Hepatocyte (in vitro differentiated cells): ENCODE measurements at regions not wholly inside any gene's neighbourhood (a gene's known extent, or its start where the extent isn't known, plus 50 kb on each side); places are given as distances from the start of the nearest gene placed in this dataset.

Experiments
- DNase-seq: peaks from one replicate; pipeline ENCODE4 v3.0.0-alpha.2; 2016; ENCODE audit warnings: low spot score
- H2AFZ ChIP-seq: fragments of 200-600 bp; sonication (generic); 2 replicates; pipeline ENCODE4 v1.6.0; 2016; ENCODE audit warnings: antibody characterized with exemption, mild to moderate bottlenecking
- H3K27ac ChIP-seq: fragments of 200-600 bp; sonication (generic); 2 replicates; pipeline ENCODE4 v1.5.1; 2016; ENCODE audit warnings: mild to moderate bottlenecking
- H3K27me3 ChIP-seq: fragments of 200-600 bp; sonication (generic); 2 replicates; pipeline ENCODE4 v1.6.1; 2016
- H3K36me3 ChIP-seq: fragments of 200-600 bp; sonication (generic); replicated peaks from 2 replicates; pipeline ENCODE4 v1.5.1; 2016; ENCODE audit warnings: low read depth; ENCODE audit not compliant: insufficient read depth
- H3K4me1 ChIP-seq: fragments of 200-600 bp; sonication (generic); 2 replicates; pipeline ENCODE4 v1.5.1; 2016; ENCODE audit warnings: mild to moderate bottlenecking, moderate library complexity; ENCODE audit not compliant: insufficient read depth
- H3K4me2 ChIP-seq: fragments of 200-600 bp; sonication (generic); 2 replicates; pipeline ENCODE4 v1.6.0; 2016
- H3K4me3 ChIP-seq: fragments of 200-600 bp; sonication (generic); 2 replicates; pipeline ENCODE4 v1.5.1; 2016; ENCODE audit warnings: mild to moderate bottlenecking
- H3K79me2 ChIP-seq: fragments of 200-600 bp; sonication (generic); 2 replicates; pipeline ENCODE4 v1.6.0; 2017; ENCODE audit warnings: mild to moderate bottlenecking
- H3K9me2 ChIP-seq: fragments of 200-600 bp; sonication (generic); replicated peaks from 2 replicates; pipeline ENCODE4 v1.6.0; 2017; ENCODE audit warnings: mild to moderate bottlenecking; ENCODE audit not compliant: insufficient read depth
- H3K9me3 ChIP-seq: fragments of 200-600 bp; sonication (generic); 2 replicates; pipeline ENCODE4 v1.5.1; 2016; ENCODE audit warnings: low read depth, mild to moderate bottlenecking
- H4K20me1 ChIP-seq: fragments of 200-600 bp; sonication (generic); 2 replicates; pipeline ENCODE4 v1.6.0; 2016; ENCODE audit warnings: mild to moderate bottlenecking; ENCODE audit not compliant: insufficient read depth, poor library complexity, severe bottlenecking
- CTCF ChIP-seq: fragments of 200-600 bp; sonication (generic); IDR thresholded peaks from 2 replicates; pipeline ENCODE4 v1.5.1; 2016; ENCODE audit warnings: antibody characterized with exemption, mild to moderate bottlenecking; ENCODE audit not compliant: poor library complexity
- EZH2 ChIP-seq: fragments of 200-600 bp; sonication (generic); IDR thresholded peaks from 2 replicates; pipeline ENCODE4 v1.6.1; 2016; ENCODE audit warnings: antibody characterized with exemption, mild to moderate bottlenecking, borderline replicate concordance
- EZH2phosphoT487 ChIP-seq: fragments of 200-600 bp; sonication (generic); IDR thresholded peaks from one replicate; pipeline ENCODE4 v1.6.1; 2018; ENCODE audit warnings: antibody characterized with exemption, mild to moderate bottlenecking, low read depth, moderate library complexity; ENCODE audit not compliant: unreplicated experiment, severe bottlenecking
- WGBS: methylation state at CpG from one replicate; pipeline ENCODE4 v1.1.6; 2016; ENCODE audit warnings: low lambda C conversion rate; ENCODE audit errors: missing lambda C conversion rate; 5-methylcytosine and 5-hydroxymethylcytosine counted together

GRCh38 chr10:29929006-29929405 lies 130.4 kb downstream of the JCAD start:
- H3K4me3 ChIP-seq = no peak overlapping the region
- 92% methylated on average over 10 of the region's 10 CpGs for WGBS
- no peak overlapping the region for H2AFZ ChIP-seq
- H3K9me2 ChIP-seq = no peaks in the 10 kb centered on the region
- H3K27me3 ChIP-seq = no peaks in the 10 kb centered on the region
- no peaks in the 10 kb centered on the region for H3K4me1 ChIP-seq
- H3K79me2 ChIP-seq = no peaks in the 10 kb centered on the region
- H3K27ac ChIP-seq = no peak overlapping the region
- DNase-seq = no peak
- no peaks in the 10 kb centered on the region for H3K9me3 ChIP-seq
- H4K20me1 ChIP-seq = no peaks in the 10 kb centered on the region
- TF ChIP-seq CTCF (no peak), EZH2phosphoT487 (no peak), EZH2 (no peak)
- no peak overlapping the region for H3K4me2 ChIP-seq
- H3K36me3 ChIP-seq = no peaks in the 10 kb centered on the region

- H3K9me3 ChIP-seq = no peaks in the 10 kb centered on the region
- no peaks in the 10 kb centered on the region for H3K27me3 ChIP-seq
- no peak overlapping the region for H2AFZ ChIP-seq
- no peaks in the 10 kb centered on the region for H3K4me1 ChIP-seq
- no peak overlapping the region for H3K4me3 ChIP-seq
- 48% methylated on average over 6 of the region's 6 CpGs for WGBS
- H3K4me2 ChIP-seq = no peak overlapping the region
- no peaks in the 10 kb centered on the region for H4K20me1 ChIP-seq
- TF ChIP-seq EZH2phosphoT487 (no peak), CTCF (peak; percentile 36)
- DNase-seq = peak; percentile 39
- no peak overlapping the region for H3K27ac ChIP-seq
- H3K9me2 ChIP-seq = no peaks in the 10 kb centered on the region
- H3K36me3 ChIP-seq = no peaks in the 10 kb centered on the region
- no peaks in the 10 kb centered on the region for H3K79me2 ChIP-seq
These were observed 132.7 kb downstream of the JCAD start for GRCh38 chr10:29926693-29927048.

GRCh38 chr10:29925771-29926692 lies 133.4 kb downstream of the JCAD start:
- 64% methylated on average over 12 of the region's 12 CpGs for WGBS
- H3K4me1 ChIP-seq = no peaks in the 10 kb centered on the region
- no peaks in the 10 kb centered on the region for H3K9me3 ChIP-seq
- H3K27ac ChIP-seq = no peak overlapping the region
- DNase-seq = no peak
- H3K9me2 ChIP-seq = no peaks in the 10 kb centered on the region
- H3K36me3 ChIP-seq = no peaks in the 10 kb centered on the region
- no peaks in the 10 kb centered on the region for H3K79me2 ChIP-seq
- TF ChIP-seq EZH2 = no peak
- TF ChIP-seq CTCF = no peak
- TF ChIP-seq EZH2phosphoT487 = no peak
- no peaks in the 10 kb centered on the region for H3K27me3 ChIP-seq
- H4K20me1 ChIP-seq = no peaks in the 10 kb centered on the region
- H2AFZ ChIP-seq = no peak overlapping the region
- H3K4me2 ChIP-seq = no peak overlapping the region
- no peak overlapping the region for H3K4me3 ChIP-seq
